ENCODE measurements at regions not wholly inside any gene's neighbourhood (a gene's known extent, or its start where the extent isn't known, plus 50 kb on each side); places are given as distances from the start of the nearest gene placed in this dataset.

DNA sequence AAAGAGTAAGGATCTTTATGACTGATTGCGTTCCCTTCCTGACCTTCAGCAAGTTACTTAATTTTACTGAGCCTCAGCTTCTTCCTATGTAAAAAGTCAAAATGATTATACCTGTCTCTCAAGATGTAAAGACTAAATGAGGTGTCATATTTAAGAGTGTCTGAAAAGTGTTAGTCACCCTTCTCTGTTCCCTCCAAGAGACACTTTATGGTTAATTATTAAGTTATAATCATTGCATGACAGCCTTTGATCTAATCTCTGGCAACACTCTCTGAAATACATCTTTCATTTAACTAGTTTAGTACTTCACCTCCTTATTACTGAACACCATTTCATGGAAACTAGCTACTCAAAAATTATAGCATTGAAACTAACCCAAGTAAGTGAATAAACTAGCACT lies 54.8 kb downstream of the BMAL2 start:
- ATAC-seq (no peak), DNase-seq (no peak)
- intact Hi-C loops (cut with DNase I): no loop called here
- H3K27ac ChIP-seq: no peak overlapping the region
- H3K4me3 ChIP-seq: no peak overlapping the region
- 100% methylated on average over 1 of the region's 1 CpG for WGBS (ENCODE audit: insufficient coverage, low coverage, low lambda C conversion rate, missing lambda C conversion rate)
- H3K9me3 ChIP-seq: no peaks in the 10 kb centered on the region
- H3K4me1 ChIP-seq: no peaks in the 10 kb centered on the region
- TF ChIP-seq POLR2A (IDR thresholded peaks at IDR 0.05): no peak
- TF ChIP-seq, protein P1, sequence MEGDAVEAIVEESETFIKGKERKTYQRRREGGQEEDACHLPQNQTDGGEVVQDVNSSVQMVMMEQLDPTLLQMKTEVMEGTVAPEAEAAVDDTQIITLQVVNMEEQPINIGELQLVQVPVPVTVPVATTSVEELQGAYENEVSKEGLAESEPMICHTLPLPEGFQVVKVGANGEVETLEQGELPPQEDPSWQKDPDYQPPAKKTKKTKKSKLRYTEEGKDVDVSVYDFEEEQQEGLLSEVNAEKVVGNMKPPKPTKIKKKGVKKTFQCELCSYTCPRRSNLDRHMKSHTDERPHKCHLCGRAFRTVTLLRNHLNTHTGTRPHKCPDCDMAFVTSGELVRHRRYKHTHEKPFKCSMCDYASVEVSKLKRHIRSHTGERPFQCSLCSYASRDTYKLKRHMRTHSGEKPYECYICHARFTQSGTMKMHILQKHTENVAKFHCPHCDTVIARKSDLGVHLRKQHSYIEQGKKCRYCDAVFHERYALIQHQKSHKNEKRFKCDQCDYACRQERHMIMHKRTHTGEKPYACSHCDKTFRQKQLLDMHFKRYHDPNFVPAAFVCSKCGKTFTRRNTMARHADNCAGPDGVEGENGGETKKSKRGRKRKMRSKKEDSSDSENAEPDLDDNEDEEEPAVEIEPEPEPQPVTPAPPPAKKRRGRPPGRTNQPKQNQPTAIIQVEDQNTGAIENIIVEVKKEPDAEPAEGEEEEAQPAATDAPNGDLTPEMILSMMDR (IDR thresholded peaks at IDR 0.05): no peak
- no peaks in the 10 kb centered on the region for H3K27me3 ChIP-seq
- H3K36me3 ChIP-seq: no peaks in the 10 kb centered on the region

DNA sequence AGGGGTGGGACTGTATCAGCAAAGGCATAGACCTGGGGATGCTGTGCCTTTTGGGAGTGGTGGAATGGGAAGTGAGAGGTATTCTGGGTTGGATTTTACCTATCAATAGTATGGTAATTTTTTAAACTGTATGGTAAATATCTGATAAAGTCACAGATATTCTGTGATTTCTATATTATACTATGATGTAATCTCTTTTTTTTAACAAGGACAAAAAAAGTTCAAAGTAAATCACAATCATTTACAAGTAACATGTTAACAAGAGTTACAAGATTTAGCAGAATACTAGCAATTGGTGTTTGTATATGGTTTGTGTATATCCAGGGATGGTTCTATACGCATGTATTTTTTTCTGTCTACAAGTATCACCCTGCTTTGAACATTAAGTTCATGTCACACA lies 56.0 kb downstream of the BMAL2 start:
- DNase-seq (no peak), ATAC-seq (no peak)
- TF ChIP-seq, protein P1 (IDR thresholded peaks at IDR 0.05): no peak
- TF ChIP-seq POLR2A (IDR thresholded peaks at IDR 0.05): no peak
- H3K9me3 ChIP-seq: no peaks in the 10 kb centered on the region
- no peaks in the 10 kb centered on the region for H3K36me3 ChIP-seq
- no peaks in the 10 kb centered on the region for H3K27me3 ChIP-seq
- H3K4me1 ChIP-seq: no peaks in the 10 kb centered on the region
- 100% methylated on average over 1 of the region's 1 CpG for whole genome bisulfite sequencing (ENCODE audit: insufficient coverage, low coverage, low lambda C conversion rate, missing lambda C conversion rate)
- H3K27ac ChIP-seq: no peak overlapping the region
- intact Hi-C loops (cut with DNase I): no loop called here
- no peak overlapping the region for H3K4me3 ChIP-seq

DNA sequence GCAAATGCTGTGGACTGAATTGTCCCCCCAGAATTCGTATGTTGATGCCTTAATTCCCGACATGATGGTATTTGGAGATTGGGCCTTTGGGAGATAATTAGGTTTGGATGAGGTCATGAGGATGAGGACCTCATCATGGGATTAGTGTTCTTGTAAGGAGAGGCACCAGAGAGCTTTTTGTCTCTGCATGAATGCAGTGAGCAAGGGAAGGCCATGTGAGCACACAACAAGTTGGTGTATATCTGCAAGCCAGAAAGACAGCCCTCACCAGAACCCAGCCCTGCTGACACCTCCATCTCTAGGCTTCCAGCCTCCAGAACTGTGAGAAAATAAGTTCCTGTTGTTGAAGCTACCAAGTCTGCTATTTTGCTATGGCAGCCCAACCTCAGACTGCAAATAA lies 51.9 kb upstream of the SMCO2 start:
- WGBS (ENCODE audit: insufficient coverage, low coverage, low lambda C conversion rate, missing lambda C conversion rate): 85% methylated on average over 2 of the region's 2 CpGs
- DNase-seq (no peak), ATAC-seq (no peak)

DNA sequence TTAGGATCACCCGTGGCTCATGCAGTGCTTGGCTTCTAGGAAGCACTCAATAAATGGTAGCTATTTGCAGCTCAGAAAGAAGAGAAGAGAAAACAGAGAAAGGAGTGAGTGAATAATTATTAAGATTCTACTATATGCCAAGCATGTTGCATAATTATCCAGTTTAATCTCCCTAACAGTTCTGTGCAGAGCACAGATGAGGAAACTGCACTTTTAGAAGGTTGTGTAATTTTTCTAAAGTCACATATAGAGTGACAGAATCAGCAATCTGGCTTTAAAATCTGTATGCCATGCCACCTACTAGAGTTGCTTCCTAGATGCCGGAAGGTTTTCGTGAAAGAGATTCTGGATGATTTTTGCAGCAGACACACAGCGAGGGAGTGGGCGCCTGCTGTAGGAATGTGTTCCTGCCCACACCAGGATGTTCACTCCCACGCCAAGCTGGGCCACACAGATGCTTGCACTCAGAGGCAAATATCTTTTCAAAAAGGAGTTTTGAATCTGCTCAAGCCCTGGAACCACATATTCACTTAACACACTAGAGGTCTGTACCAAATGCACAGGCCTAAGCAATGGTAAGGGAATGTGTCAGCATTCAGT lies 50.2 kb upstream of the SMCO2 start:
- Histone ChIP-seq H3K36me3 (no peaks in the 10 kb centered on the region), H3K9me3 (no peaks in the 10 kb centered on the region), H3K4me3 (no peak overlapping the region), H3K27me3 (no peaks in the 10 kb centered on the region), H3K27ac (no peak overlapping the region), H3K4me1 (no peaks in the 10 kb centered on the region)
- TF ChIP-seq POLR2A (IDR thresholded peaks at IDR 0.05): no peak
- TF ChIP-seq, protein P1 (IDR thresholded peaks at IDR 0.05): no peak
- intact Hi-C loops (cut with DNase I): no loop called here
- ATAC-seq: no peak
- DNase-seq: no peak
- 96% methylated on average over 3 of the region's 6 CpGs for WGBS (ENCODE audit: insufficient coverage, low coverage, low lambda C conversion rate, missing lambda C conversion rate)

More for the DNA sequence above, 51.9 kb upstream of the SMCO2 start:
- no peaks in the 10 kb centered on the region for H3K9me3 ChIP-seq
- H3K4me1 ChIP-seq: no peaks in the 10 kb centered on the region
- no peaks in the 10 kb centered on the region for H3K27me3 ChIP-seq
- intact Hi-C loops (cut with DNase I): no loop called here
- H3K36me3 ChIP-seq: no peaks in the 10 kb centered on the region
- no peak for TF ChIP-seq POLR2A (IDR thresholded peaks at IDR 0.05)
- TF ChIP-seq, protein P1 (IDR thresholded peaks at IDR 0.05): no peak
- H3K4me3 ChIP-seq: no peak overlapping the region
- H3K27ac ChIP-seq: no peak overlapping the region
